Chondrocyte (in vitro differentiated cells): ENCODE measurements at regions not wholly inside any gene's neighbourhood (a gene's known extent, or its start where the extent isn't known, plus 50 kb on each side); places are given as distances from the start of the nearest gene placed in this dataset.
A peak's percentile ranks its signal among the peaks of the same experiment; 100 is the strongest.

Source experiments
- DNase-seq: peaks from one replicate; pipeline ENCODE4 v3.0.0; 2021; ENCODE audit warnings: mixed read lengths, low spot score
- H3K27ac Mint-ChIP-seq: one replicate; pipeline ENCODE4 v1.8.0; 2021; ENCODE audit warnings: mild to moderate bottlenecking, moderate library complexity, mixed read lengths; ENCODE audit not compliant: unreplicated experiment
- H3K27me3 Mint-ChIP-seq: 2 replicates; pipeline ENCODE4 v1.8.0; 2021; ENCODE audit warnings: low read depth, mixed read lengths
- H3K36me3 Mint-ChIP-seq: 2 replicates; pipeline ENCODE4 v1.8.0; 2021; ENCODE audit warnings: low read depth, mixed read lengths
- H3K4me1 Mint-ChIP-seq: 2 replicates; pipeline ENCODE4 v1.8.0; 2021; ENCODE audit warnings: low read depth, mild to moderate bottlenecking, mixed read lengths
- H3K4me3 Mint-ChIP-seq: one replicate; pipeline ENCODE4 v1.8.0; 2021; ENCODE audit warnings: mild to moderate bottlenecking, moderate library complexity, mixed read lengths; ENCODE audit not compliant: unreplicated experiment
- H3K9me3 Mint-ChIP-seq: 2 replicates; pipeline ENCODE4 v1.8.0; 2021; ENCODE audit warnings: low read depth, mixed read lengths
- TF ChIP-seq, protein P1 (sequence below): fragments of 200-600 bp; sonication (generic); IDR thresholded peaks from 2 replicates; pipeline ENCODE4 v1.5.0; 2021; ENCODE audit warnings: antibody characterized with exemption, mild to moderate bottlenecking, moderate library complexity

GRCh38 chr12:92503029-92503931, 199.5 kb upstream of the PLEKHG7 start:
- no peaks in the 10 kb centered on the region for H3K27me3 Mint-ChIP-seq

DNA sequence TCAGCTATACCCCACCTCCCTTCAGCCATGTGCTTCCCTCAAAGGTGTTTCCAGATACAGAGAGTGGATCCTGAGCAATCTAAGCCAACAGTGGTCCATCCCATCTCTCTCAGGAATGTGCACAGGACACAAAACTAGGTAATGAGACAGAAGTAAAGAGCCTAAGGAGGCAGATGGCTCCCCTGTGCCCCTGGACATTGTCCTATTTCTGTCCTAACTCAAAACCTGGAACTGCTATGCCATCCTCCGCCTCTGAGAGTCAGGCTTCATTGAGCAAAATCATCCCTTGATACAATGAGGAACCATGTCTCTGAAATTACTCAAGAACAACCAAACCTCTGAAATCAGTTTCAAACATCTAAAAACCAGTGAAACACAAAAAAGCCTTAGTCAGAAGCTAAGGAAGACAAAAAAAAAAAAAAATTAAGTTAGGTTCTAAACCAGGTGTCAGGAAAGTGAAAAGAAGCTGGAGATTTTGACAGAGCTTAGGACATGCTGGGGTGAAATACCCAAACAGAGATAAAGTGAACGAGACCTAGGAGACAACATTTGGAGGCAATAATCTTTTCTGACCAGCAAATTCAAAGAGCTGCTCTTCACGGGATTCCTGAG, 200.3 kb upstream of the PLEKHG7 start:
- Mint-ChIP-seq H3K27me3 (no peaks in the 10 kb centered on the region), H3K27ac (peak overlapping the region; percentile 8), H3K4me3 (no peak overlapping the region), H3K4me1 (peaks cover 40% of the 10 kb centered on the region), H3K9me3 (no peaks in the 10 kb centered on the region), H3K36me3 (no peaks in the 10 kb centered on the region)
- TF ChIP-seq, protein P1, sequence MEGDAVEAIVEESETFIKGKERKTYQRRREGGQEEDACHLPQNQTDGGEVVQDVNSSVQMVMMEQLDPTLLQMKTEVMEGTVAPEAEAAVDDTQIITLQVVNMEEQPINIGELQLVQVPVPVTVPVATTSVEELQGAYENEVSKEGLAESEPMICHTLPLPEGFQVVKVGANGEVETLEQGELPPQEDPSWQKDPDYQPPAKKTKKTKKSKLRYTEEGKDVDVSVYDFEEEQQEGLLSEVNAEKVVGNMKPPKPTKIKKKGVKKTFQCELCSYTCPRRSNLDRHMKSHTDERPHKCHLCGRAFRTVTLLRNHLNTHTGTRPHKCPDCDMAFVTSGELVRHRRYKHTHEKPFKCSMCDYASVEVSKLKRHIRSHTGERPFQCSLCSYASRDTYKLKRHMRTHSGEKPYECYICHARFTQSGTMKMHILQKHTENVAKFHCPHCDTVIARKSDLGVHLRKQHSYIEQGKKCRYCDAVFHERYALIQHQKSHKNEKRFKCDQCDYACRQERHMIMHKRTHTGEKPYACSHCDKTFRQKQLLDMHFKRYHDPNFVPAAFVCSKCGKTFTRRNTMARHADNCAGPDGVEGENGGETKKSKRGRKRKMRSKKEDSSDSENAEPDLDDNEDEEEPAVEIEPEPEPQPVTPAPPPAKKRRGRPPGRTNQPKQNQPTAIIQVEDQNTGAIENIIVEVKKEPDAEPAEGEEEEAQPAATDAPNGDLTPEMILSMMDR, result peak; percentile 30
- DNase-seq, result no peak

More at GRCh38 chr12:92503029-92503931, 199.5 kb upstream of the PLEKHG7 start:
- no peak overlapping the region for H3K4me3 Mint-ChIP-seq
- TF ChIP-seq, protein P1, result no peak
- H3K4me1 Mint-ChIP-seq, result peaks cover 40% of the 10 kb centered on the region
- DNase-seq, result no peak
- H3K27ac Mint-ChIP-seq, result no peak overlapping the region
- no peaks in the 10 kb centered on the region for H3K36me3 Mint-ChIP-seq
- H3K9me3 Mint-ChIP-seq, result no peaks in the 10 kb centered on the region

GRCh38 chr12:92496790-92497189, 206.0 kb upstream of the PLEKHG7 start:
- H3K27ac Mint-ChIP-seq, result no peak overlapping the region
- TF ChIP-seq, protein P1, result no peak
- H3K4me1 Mint-ChIP-seq, result peaks cover 7% of the 10 kb centered on the region
- H3K36me3 Mint-ChIP-seq, result peaks cover 2% of the 10 kb centered on the region
- H3K9me3 Mint-ChIP-seq, result peaks cover 7% of the 10 kb centered on the region
- H3K27me3 Mint-ChIP-seq, result no peaks in the 10 kb centered on the region
- no peak overlapping the region for H3K4me3 Mint-ChIP-seq
- DNase-seq, result no peak

- Mint-ChIP-seq H3K27me3 (no peaks in the 10 kb centered on the region), H3K27ac (no peak overlapping the region), H3K9me3 (peaks cover 13% of the 10 kb centered on the region), H3K4me1 (peaks cover 7% of the 10 kb centered on the region), H3K36me3 (peaks cover 4% of the 10 kb centered on the region), H3K4me3 (no peak overlapping the region)
- DNase-seq, result no peak
- TF ChIP-seq, protein P1, result no peak
These were observed 207.7 kb upstream of the PLEKHG7 start for GRCh38 chr12:92495108-92495507.

DNA sequence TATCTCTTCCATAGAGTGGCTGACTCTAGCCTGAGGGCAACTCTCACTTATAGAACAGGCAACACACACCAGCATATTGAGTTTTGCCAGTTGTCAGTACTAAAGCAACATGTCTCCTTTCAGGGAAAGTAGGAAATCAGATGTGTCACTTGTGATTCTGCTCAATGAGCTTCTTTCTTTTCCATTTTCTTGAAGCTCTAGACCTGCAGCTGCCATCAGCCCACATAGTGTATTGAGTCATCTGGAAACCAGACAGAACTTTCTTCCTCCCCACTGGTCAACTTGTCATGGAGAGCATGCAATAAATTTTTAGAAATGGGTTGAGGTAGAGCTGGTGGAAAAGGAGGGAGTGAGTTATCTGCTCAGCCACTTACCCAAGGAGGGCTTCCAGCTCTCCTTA, 209.0 kb upstream of the PLEKHG7 start:
- Mint-ChIP-seq H3K4me1 (peaks cover 7% of the 10 kb centered on the region), H3K4me3 (no peak overlapping the region), H3K9me3 (peaks cover 13% of the 10 kb centered on the region), H3K36me3 (peaks cover 4% of the 10 kb centered on the region), H3K27me3 (no peaks in the 10 kb centered on the region), H3K27ac (no peak overlapping the region)
- DNase-seq, result no peak
- TF ChIP-seq, protein P1, result no peak
